ENCODE measurements at regions not wholly inside any gene's neighbourhood (a gene's known extent, or its start where the extent isn't known, plus 50 kb on each side); places are given as distances from the start of the nearest gene placed in this dataset.

- TF ChIP-seq CTCF (IDR thresholded peaks at IDR 0.05; ENCODE audit: insufficient read depth, missing control alignments) = no peak
- DNase-seq (ENCODE audit: insufficient read length, low spot score) (no peak), FAIRE-seq (no peak)
These were observed 257.9 kb upstream of the IRX4 start for GRCh38 chr5:2140501-2141175.

GRCh38 chr5:2139478-2139877, 256.8 kb upstream of the IRX4 start:
- DNase-seq (ENCODE audit: insufficient read length, low spot score) (no peak), FAIRE-seq (no peak)
- no peak for TF ChIP-seq CTCF (IDR thresholded peaks at IDR 0.05; ENCODE audit: insufficient read depth, missing control alignments)

- TF ChIP-seq CTCF (IDR thresholded peaks at IDR 0.05; ENCODE audit: insufficient read depth, missing control alignments) = no peak
- FAIRE-seq = no peak
- no peak for DNase-seq (ENCODE audit: insufficient read length, low spot score)
These were observed 256.2 kb upstream of the IRX4 start for GRCh38 chr5:2138896-2139295.

- TF ChIP-seq CTCF (IDR thresholded peaks at IDR 0.05; ENCODE audit: insufficient read depth, missing control alignments) = no peak
- no peak for FAIRE-seq
- no peak for DNase-seq (ENCODE audit: insufficient read length, low spot score)
These were observed 254.8 kb upstream of the IRX4 start for GRCh38 chr5:2137444-2138050.

- DNase-seq (ENCODE audit: insufficient read length, low spot score) (no peak), FAIRE-seq (no peak)
- TF ChIP-seq CTCF (IDR thresholded peaks at IDR 0.05; ENCODE audit: insufficient read depth, missing control alignments) = no peak
These were observed 254.1 kb upstream of the IRX4 start for GRCh38 chr5:2136728-2137333.

GRCh38 chr5:2135833-2136232, 253.1 kb upstream of the IRX4 start:
- no peak for TF ChIP-seq CTCF (IDR thresholded peaks at IDR 0.05; ENCODE audit: insufficient read depth, missing control alignments)
- no peak for FAIRE-seq
- DNase-seq (ENCODE audit: insufficient read length, low spot score) = no peak

- DNase-seq (ENCODE audit: insufficient read length, low spot score) (no peak), FAIRE-seq (no peak)
- TF ChIP-seq CTCF (IDR thresholded peaks at IDR 0.05; ENCODE audit: insufficient read depth, missing control alignments) = no peak
These were observed 252.6 kb upstream of the IRX4 start for GRCh38 chr5:2135354-2135753.

All from D721Med (cell line).